DMS53 treated with DMSO at 0.1 percent for 48 hours (cell line): ENCODE measurements at regions not wholly inside any gene's neighbourhood (a gene's known extent, or its start where the extent isn't known, plus 50 kb on each side); places are given as distances from the start of the nearest gene placed in this dataset.

Experiments
- DNase-seq: peaks from one replicate; lab custom pipeline; 2025; ENCODE audit not compliant: unreplicated experiment; lab: John Stamatoyannopoulos, UW

- DNase-seq = no peak
Measured at GRCh38 chr13:106850973-106851650, 283.2 kb upstream of the ARGLU1 start.

- DNase-seq = no peak
Measured at GRCh38 chr13:106846571-106847448, 278.9 kb upstream of the ARGLU1 start.

- no peak for DNase-seq
Measured at GRCh38 chr13:106836186-106836802, 268.4 kb upstream of the ARGLU1 start.

- DNase-seq = no peak
Measured at GRCh38 chr13:106835477-106835876, 267.5 kb upstream of the ARGLU1 start.

DNA sequence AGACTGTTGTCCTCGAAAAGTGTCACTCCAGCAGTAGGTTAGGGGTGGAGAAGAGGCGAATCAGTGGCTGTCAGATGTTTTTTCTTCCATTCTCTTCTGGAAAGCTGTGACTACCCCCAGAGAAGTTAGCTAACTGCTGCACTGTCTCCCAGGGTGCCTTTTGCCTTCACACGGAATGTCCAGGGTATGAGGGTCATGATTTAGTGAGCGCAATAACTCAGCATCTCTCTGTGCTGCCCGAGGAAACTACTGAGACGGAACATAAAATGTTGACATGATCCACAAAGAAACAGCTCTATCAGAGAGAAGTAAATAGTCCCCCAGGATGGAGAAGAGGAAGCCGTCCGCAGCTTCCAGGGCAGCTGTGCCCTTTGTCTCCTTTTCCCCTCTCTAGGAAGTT is 254.0 kb upstream of the ARGLU1 start:
- no peak for DNase-seq

DNA sequence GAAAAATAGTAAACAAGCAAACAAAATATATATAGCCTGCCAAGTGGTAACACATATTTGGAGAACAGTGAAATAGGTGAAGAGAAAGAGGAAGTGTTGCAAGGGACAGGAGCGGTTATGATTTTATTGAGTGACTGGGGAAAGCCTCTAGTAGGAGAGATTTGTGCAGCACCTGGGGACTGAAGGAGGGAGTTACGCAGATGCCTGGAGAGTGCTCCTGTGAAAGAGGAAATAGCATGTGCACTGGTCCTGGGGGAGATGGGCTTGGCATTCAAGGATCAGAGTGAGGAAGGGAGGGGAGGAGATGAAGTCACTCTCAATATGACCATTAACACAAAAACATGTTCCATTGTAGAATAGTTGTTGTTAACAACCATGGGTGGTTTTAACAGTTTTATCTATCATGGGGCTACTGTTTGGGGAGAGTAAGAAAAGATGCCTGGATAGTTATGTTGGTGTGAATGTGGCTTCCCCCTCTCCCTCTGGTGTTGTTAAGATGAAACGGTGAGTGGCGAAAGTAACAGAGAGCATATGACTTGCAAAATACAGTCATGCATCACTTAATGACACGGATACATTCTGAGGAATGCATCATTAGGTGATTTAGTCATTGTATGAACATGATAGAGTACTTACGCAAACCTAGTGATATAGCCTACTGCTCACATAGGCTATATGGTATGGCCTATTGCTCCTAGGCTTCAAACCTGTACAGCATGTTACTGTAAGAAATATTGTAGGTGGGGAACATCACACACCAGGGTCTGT is 251.7 kb upstream of the ARGLU1 start:
- DNase-seq = no peak

DNA sequence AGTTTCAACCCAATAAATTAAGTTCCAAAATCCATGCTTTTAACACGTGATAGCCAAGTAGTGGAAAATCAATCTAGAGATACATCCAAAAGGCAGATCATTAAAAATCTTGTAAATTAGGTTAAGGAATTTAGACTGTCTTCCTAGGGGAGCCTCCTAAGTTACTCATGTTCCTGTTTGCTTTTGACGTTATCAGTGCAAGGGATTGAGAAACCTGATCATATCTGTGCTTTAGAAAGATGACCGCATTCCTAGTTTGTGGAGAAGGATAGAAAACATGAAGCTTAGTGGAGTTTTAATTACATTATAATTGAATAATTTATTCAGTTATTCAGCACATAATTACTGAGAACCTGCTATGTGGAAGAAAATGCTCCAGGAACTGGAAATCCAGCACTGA is 251.0 kb upstream of the ARGLU1 start:
- DNase-seq = no peak

DNA sequence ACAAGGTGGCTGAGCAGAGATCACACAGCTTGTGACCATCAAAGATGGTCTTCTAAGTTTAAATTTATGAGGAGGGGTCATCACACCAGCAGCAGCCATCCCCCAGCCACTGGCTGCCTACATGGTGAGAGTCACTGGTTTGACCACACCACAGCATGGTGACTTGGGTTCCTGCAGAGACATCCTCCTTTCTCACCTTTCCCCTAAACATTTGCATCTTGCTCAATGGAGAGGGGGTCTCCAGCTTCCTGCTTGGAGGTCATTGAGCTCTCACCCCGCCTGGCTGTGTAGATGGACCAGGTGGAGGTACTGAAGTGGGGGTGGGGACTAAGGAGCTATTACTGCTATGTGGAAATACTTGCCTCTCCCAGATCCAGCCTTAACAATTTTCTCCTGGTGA is 247.6 kb upstream of the ARGLU1 start:
- DNase-seq = no peak

DNA sequence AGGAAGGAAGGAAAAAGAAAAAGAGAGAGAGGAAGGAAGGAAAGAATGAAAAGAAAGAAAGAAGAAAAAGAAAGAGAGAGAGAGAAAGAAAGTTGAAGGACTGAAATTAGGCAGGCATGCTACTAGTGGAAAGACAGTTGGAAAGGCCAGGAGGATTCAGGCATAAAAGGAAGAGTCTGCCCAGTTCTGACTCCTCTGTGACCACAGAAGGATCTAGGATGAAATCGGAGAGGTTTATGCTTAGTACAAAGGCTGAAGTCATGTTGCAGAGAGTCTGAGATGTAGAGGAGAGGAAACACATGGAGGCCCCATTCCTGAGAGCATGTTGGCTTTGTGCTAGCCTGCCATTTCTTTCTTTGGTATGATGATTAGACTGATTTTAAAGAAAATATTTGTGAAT is 246.5 kb upstream of the ARGLU1 start:
- no peak for DNase-seq

DNA sequence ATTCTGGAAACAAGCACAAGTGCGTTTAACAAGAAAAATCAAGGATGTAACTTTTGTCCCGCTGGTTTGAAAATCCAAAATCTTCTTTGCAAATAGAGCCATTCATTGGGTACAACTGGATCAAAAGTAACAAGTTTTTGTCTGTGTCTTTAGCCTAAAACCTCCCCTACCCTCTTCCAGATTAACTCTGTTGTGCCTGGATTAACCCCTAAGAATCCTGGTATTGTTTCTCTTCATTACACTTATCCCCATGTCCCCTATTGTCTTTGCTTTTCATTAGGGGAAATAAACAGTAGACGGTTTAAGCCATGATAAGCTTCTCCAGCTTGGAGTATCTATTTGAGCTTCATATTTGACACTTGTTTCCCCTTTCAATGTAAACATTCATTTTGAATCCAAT is 242.1 kb upstream of the ARGLU1 start:
- DNase-seq = no peak

DNA sequence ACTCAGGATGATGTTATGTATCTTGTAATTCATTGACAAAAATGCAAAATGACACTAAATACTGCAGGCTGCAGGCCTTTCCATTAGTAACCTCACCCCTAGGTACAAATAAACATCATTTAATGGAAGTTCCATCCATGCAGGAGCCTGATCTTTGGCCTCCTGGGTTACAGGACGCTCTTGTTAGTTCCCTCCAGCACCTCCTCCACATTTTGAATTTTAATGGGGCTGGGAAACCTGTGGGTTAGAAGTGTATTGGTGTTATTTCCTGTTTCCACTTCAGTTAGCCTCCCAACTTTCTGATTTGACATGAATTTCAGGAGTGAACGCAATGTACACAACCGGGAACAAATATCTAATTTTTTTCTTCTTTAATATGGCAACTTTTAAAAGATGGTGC is 237.1 kb upstream of the ARGLU1 start:
- no peak for DNase-seq

GRCh38 chr13:106802917-106803316 is 235.0 kb upstream of the ARGLU1 start:
- DNase-seq = no peak

DNA sequence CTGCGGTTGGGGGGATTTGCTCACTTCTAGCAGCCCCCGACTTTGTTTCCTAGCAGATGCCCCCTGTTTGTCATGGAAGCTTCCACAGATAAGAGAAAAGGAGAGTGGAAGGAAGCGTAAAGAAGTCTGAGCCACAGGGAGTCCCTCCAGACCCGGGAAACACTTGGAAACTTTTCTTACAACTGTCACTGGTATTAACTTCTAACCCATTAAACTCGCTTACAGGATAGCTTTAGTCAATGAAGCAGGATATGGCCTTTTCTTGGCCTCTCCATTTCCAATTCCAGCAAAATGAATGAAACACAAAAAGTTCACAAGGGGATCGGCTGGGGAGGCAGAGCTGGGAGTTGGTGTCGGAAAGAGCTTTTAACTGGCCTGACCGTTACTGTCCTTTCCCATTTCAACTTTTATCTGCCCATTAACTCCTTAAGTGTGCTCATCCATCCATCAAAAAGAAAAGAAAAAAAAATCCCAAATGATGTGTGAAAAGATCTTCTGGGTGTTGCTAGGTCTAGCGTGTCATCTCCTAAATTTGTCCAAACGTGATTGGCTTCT is 231.9 kb upstream of the ARGLU1 start:
- DNase-seq = no peak

DNA sequence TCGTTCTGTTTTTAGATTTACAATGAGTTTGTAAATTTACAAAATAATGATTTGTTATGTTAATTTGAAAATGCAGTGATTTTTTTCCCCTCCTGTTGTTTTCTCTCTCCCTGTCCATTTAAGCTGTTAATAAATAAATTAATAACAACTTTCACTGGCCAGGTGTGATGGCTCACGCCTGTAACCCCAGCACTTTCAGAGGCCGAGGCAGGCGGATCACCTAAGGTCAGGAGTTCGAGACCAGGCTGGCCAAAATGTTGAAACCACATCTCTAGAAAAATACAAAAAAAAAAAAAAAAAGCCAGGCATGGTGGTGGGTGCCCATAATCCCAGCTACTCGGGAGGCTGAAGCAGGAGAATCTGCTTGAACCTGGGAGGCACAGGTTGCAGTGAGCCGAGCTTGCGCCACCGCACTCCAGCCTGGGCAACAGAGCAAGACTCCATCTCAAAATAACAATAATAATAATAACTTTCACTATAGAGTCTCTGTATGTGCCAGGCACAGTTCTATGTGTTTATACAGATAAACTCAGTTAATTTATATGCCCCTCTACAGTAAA is 229.2 kb upstream of the ARGLU1 start:
- no peak for DNase-seq

- peak; percentile 33 for DNase-seq
Measured at GRCh38 chr13:106796280-106797047, 228.5 kb upstream of the ARGLU1 start.

- DNase-seq = no peak
Measured at GRCh38 chr13:106795847-106796246, 227.9 kb upstream of the ARGLU1 start.

- no peak for DNase-seq
Measured at GRCh38 chr13:106794117-106794516, 226.2 kb upstream of the ARGLU1 start.

DNA sequence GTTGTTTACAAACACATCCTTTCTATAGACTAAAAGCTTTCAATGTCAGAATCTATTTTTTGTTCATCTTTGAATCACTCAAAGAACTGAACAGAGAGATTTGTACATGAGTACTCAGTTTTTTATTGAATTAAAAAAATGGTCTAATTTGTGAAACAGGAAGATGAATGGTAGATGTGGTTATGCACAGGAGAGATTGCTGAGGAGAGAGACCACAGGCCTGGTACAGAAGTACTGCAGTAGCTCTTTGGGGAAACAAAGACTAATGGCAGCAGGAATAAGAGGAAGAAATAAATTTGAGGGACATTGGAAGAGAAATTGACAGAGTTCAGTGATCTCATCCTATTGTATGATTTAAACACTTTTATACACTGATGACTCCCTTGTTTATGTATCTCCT is 222.0 kb upstream of the ARGLU1 start:
- no peak for DNase-seq

GRCh38 chr13:106786006-106786563 is 218.1 kb upstream of the ARGLU1 start:
- DNase-seq = no peak

DNA sequence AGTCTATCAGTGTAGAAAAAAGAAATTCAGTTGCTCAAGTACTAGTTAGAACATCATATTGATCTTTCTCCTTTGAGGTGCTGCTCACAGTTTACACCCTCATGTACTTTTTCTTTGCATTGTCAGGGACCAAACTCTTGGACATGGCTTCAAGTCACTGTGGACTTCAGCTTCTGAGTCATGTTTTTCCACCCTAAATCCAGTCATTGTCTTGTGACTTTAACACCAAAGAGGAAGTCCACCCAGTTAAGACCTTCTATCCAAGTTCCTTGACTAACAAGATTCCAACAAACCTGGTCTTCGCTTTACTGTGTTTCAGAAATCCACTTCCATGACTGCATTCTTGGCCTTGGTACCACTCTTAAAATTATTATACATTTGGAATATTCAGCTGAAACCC is 206.7 kb upstream of the ARGLU1 start:
- DNase-seq = no peak
